Caco-2 (cell line): ENCODE measurements at regions not wholly inside any gene's neighbourhood (a gene's known extent, or its start where the extent isn't known, plus 50 kb on each side); places are given as distances from the start of the nearest gene placed in this dataset.

ENCODE experiments used
- BruUV-seq: library from RNA; stranded (reverse); fragments of 400-500 nt; replicated peaks from 2 replicates; lab custom pipeline; 2021; lab: Mats Ljungman, UMichigan
- CTCF ChIA-PET: fragments of 300-600 bp; sonication (Branson Sonifier 250); formaldehyde crosslinking; loops from one replicate; lab custom pipeline; 2022; ENCODE audit warnings: antibody characterized with exemption; lab: Charles Lee
- POLR2A ChIA-PET: fragments of 300-600 bp; sonication (Branson Sonifier 250); formaldehyde crosslinking; loops from one replicate; lab custom pipeline; 2022; ENCODE audit warnings: antibody characterized with exemption; lab: Charles Lee
- DNase-seq, 2 experiments: peaks; one replicate each; pipeline versions ENCODE4 v3.0.0 to v3.0.0-alpha.2; 2020 to 2022
- H3K27me3 ChIP-seq: replicated peaks from 2 replicates; pipeline ENCODE4 v1.6.0; 2011; ENCODE audit warnings: low read length; ENCODE audit not compliant: control insufficient read depth, insufficient read depth
- H3K36me3 ChIP-seq: 2 replicates; pipeline ENCODE4 v1.5.1; 2011; ENCODE audit warnings: low read length; ENCODE audit not compliant: control insufficient read depth, insufficient read depth
- H3K4me1 ChIP-seq: fragments of 250-450 bp; sonication (Bioruptor Pico); 2 replicates; pipeline ENCODE4 v1.5.1; 2020; ENCODE audit warnings: mild to moderate bottlenecking
- H3K4me3 ChIP-seq: 2 replicates; pipeline ENCODE4 v1.5.1; 2011; ENCODE audit warnings: low read depth, mild to moderate bottlenecking, control low read depth, low read length
- H3K9me3 ChIP-seq: fragments of 250-450 bp; sonication (Bioruptor Pico); 2 replicates; pipeline ENCODE4 v1.5.1; 2020; ENCODE audit warnings: mild to moderate bottlenecking, moderate library complexity
- H3K27ac Mint-ChIP-seq: one replicate; pipeline ENCODE4 v1.8.0; 2022; ENCODE audit warnings: mixed read lengths; ENCODE audit not compliant: unreplicated experiment
- H3K27me3 Mint-ChIP-seq: one replicate; pipeline ENCODE4 v1.8.0; 2022; ENCODE audit warnings: mixed read lengths; ENCODE audit not compliant: insufficient read depth, unreplicated experiment
- H3K36me3 Mint-ChIP-seq: one replicate; pipeline ENCODE4 v1.8.0; 2022; ENCODE audit warnings: mild to moderate bottlenecking, mixed read lengths; ENCODE audit not compliant: insufficient read depth, unreplicated experiment
- H3K4me1 Mint-ChIP-seq: one replicate; pipeline ENCODE4 v1.8.0; 2022; ENCODE audit warnings: low read depth, mixed read lengths; ENCODE audit not compliant: unreplicated experiment
- H3K4me3 Mint-ChIP-seq: one replicate; pipeline ENCODE4 v1.8.0; 2022; ENCODE audit warnings: mild to moderate bottlenecking, moderate library complexity, mixed read lengths; ENCODE audit not compliant: unreplicated experiment
- H3K9me3 Mint-ChIP-seq: one replicate; pipeline ENCODE4 v1.8.0; 2022; ENCODE audit warnings: mixed read lengths; ENCODE audit not compliant: unreplicated experiment
- CTCF ChIP-seq, 2 experiments: fragments of 200-600 bp in 1 of 2; IDR thresholded peaks; 1 replicate in 1 of 2; 2 replicates in 1 of 2; pipeline versions ENCODE4 v1.5.1 to v1.8.0; 2011 to 2022; ENCODE audit warnings: antibody characterized with exemption in 1 of 2, control low read depth in 1 of 2, inconsistent platforms in 1 of 2, low read depth in 1 of 2, low read length in 1 of 2, mild to moderate bottlenecking in 1 of 2, moderate library complexity in 1 of 2; ENCODE audit not compliant: insufficient read depth in 1 of 2, severe bottlenecking in 1 of 2, unreplicated experiment in 1 of 2
- intact Hi-C: fragments of 100-400 bp; cut with micrococcal nuclease; formaldehyde crosslinking; loops from one replicate; pipeline ENCODE4 v1.10.0; 2022; ENCODE audit not compliant: unreplicated experiment

GRCh38 chr2:125643128-125643527 lies 1012.8 kb upstream of the GYPC start:
- H3K4me3 Mint-ChIP-seq, result no peak overlapping the region
- H3K4me1 Mint-ChIP-seq, result no peaks in the 10 kb centered on the region
- no peaks in the 10 kb centered on the region for H3K36me3 ChIP-seq
- TF ChIP-seq CTCF (IDR thresholded peaks at IDR 0.05; ENCODE audit: insufficient read depth in 1 of 2, low read depth in 1 of 2, low read length in 1 of 2, severe bottlenecking in 1 of 2, unreplicated experiment in 1 of 2), result no peak
- no peak overlapping the region for H3K27ac Mint-ChIP-seq
- no peak overlapping the region for H3K4me3 ChIP-seq
- H3K4me1 ChIP-seq, result no peaks in the 10 kb centered on the region
- H3K27me3 Mint-ChIP-seq, result peaks cover 4% of the 10 kb centered on the region
- ChIA-PET POLR2A (no interaction called here), CTCF (no interaction called here)
- H3K9me3 ChIP-seq, result no peaks in the 10 kb centered on the region
- H3K27me3 ChIP-seq, result no peaks in the 10 kb centered on the region
- intact Hi-C loops, result no loop called here
- H3K9me3 Mint-ChIP-seq, result no peaks in the 10 kb centered on the region
- no peak for DNase-seq
- BruUV-seq, result no TSS peak
- no peaks in the 10 kb centered on the region for H3K36me3 Mint-ChIP-seq

GRCh38 chr2:125643585-125643984 lies 1012.4 kb upstream of the GYPC start:
- H3K4me3 Mint-ChIP-seq, result no peak overlapping the region
- H3K4me1 Mint-ChIP-seq, result no peaks in the 10 kb centered on the region
- H3K9me3 ChIP-seq, result no peaks in the 10 kb centered on the region
- H3K27me3 ChIP-seq, result no peaks in the 10 kb centered on the region
- intact Hi-C loops, result no loop called here
- no peak overlapping the region for H3K27ac Mint-ChIP-seq
- POLR2A ChIA-PET, result no interaction called here
- no TSS peak for BruUV-seq
- H3K9me3 Mint-ChIP-seq, result no peaks in the 10 kb centered on the region
- no peak for TF ChIP-seq CTCF (IDR thresholded peaks at IDR 0.05; ENCODE audit: insufficient read depth in 1 of 2, low read depth in 1 of 2, low read length in 1 of 2, severe bottlenecking in 1 of 2, unreplicated experiment in 1 of 2)
- DNase-seq, result no peak
- H3K4me3 ChIP-seq, result no peak overlapping the region
- H3K4me1 ChIP-seq, result no peaks in the 10 kb centered on the region
- CTCF ChIA-PET, result no interaction called here
- peaks cover 4% of the 10 kb centered on the region for H3K27me3 Mint-ChIP-seq
- H3K36me3 Mint-ChIP-seq, result no peaks in the 10 kb centered on the region
- H3K36me3 ChIP-seq, result no peaks in the 10 kb centered on the region

- POLR2A ChIA-PET, result no interaction called here
Observed at GRCh38 chr2:125644257-125644656, 1011.7 kb upstream of the GYPC start.

More at GRCh38 chr2:125644257-125644656, 1011.7 kb upstream of the GYPC start:
- no TSS peak for BruUV-seq
- Histone ChIP-seq H3K4me3 (no peak overlapping the region), H3K4me1 (no peaks in the 10 kb centered on the region), H3K36me3 (no peaks in the 10 kb centered on the region), H3K27me3 (no peaks in the 10 kb centered on the region), H3K9me3 (no peaks in the 10 kb centered on the region)
- CTCF ChIA-PET, result no interaction called here
- no peak for TF ChIP-seq CTCF (IDR thresholded peaks at IDR 0.05; ENCODE audit: insufficient read depth in 1 of 2, low read depth in 1 of 2, low read length in 1 of 2, severe bottlenecking in 1 of 2, unreplicated experiment in 1 of 2)
- H3K9me3 Mint-ChIP-seq, result no peaks in the 10 kb centered on the region
- H3K4me1 Mint-ChIP-seq, result no peaks in the 10 kb centered on the region
- DNase-seq, result no peak
- H3K27ac Mint-ChIP-seq, result no peak overlapping the region
- no peaks in the 10 kb centered on the region for H3K27me3 Mint-ChIP-seq
- intact Hi-C loops, result no loop called here
- no peak overlapping the region for H3K4me3 Mint-ChIP-seq
- H3K36me3 Mint-ChIP-seq, result no peaks in the 10 kb centered on the region
